HCT116 (cell line): ENCODE measurements at regions not wholly inside any gene's neighbourhood (a gene's known extent, or its start where the extent isn't known, plus 50 kb on each side); places are given as distances from the start of the nearest gene placed in this dataset.

ENCODE experiments used
- CEBPB ChIP-seq: IDR thresholded peaks from 2 replicates; pipeline ENCODE4 v1.6.1; 2012; ENCODE audit warnings: low read depth
- EZH2 ChIP-seq: fragments of 200-600 bp; sonication (generic); IDR thresholded peaks from 2 replicates; pipeline ENCODE4 v1.6.1; 2017; ENCODE audit warnings: antibody characterized with exemption, mixed run types
- EZH2phosphoT487 ChIP-seq: fragments of 200-600 bp; IDR thresholded peaks from 2 replicates; pipeline ENCODE4 v1.6.1; 2018; ENCODE audit warnings: antibody characterized with exemption, borderline replicate concordance
- FOSL1 ChIP-seq: IDR thresholded peaks from 2 replicates; pipeline ENCODE4 v1.6.1; 2012; ENCODE audit warnings: low read depth
- JUND ChIP-seq: IDR thresholded peaks from 2 replicates; pipeline ENCODE4 v1.6.1; 2012
- POLR2A ChIP-seq: IDR thresholded peaks from 2 replicates; pipeline ENCODE4 v1.7.0; 2011; ENCODE audit warnings: borderline replicate concordance; ENCODE audit not compliant: insufficient read depth, insufficient read length; ENCODE audit errors: extremely low read depth
- POLR2AphosphoS5 ChIP-seq: IDR thresholded peaks from 2 replicates; pipeline ENCODE4 v1.6.1; 2011; ENCODE audit warnings: mild to moderate bottlenecking, low read depth, low read length, moderate library complexity
- RAD21 ChIP-seq: IDR thresholded peaks from 2 replicates; pipeline ENCODE4 v1.6.1; 2012; ENCODE audit warnings: low read depth, mild to moderate bottlenecking
- SIN3A ChIP-seq: IDR thresholded peaks from 2 replicates; pipeline ENCODE4 v1.6.1; 2012; ENCODE audit warnings: low read depth
- ZNF274 ChIP-seq: fragments of 200-500 bp; sonication (Bioruptor generic); IDR thresholded peaks from 2 replicates; pipeline ENCODE4 v1.6.1; 2014; ENCODE audit warnings: mild to moderate bottlenecking, low read depth, low read length, inconsistent platforms
- TF ChIP-seq, protein P1 (sequence below): IDR thresholded peaks from 2 replicates; pipeline ENCODE4 v1.6.1; 2012; ENCODE audit warnings: low read depth
- TF ChIP-seq, protein P2 (sequence below): IDR thresholded peaks from 2 replicates; pipeline ENCODE4 v1.6.1; 2012
- TF ChIP-seq, protein P3 (sequence below), 3 experiments: fragments of 200-600 bp in 1 of 3; sonication (generic) in 1 of 3; IDR thresholded peaks in 2 of 3; conservative IDR thresholded peaks in 1 of 3; 2 replicates each; pipeline ENCODE4 v1.5.1; 2012 to 2017; ENCODE audit warnings: low read depth in 2 of 3, low read length in 2 of 3, antibody characterized with exemption in 1 of 3, borderline replicate concordance in 1 of 3, control low read depth in 1 of 3, mild to moderate bottlenecking in 1 of 3, mixed read lengths in 1 of 3, mixed run types in 1 of 3, moderate library complexity in 1 of 3; ENCODE audit not compliant: insufficient read depth in 1 of 3
- TF ChIP-seq, protein P4 (sequence below): IDR thresholded peaks from 2 replicates; pipeline ENCODE4 v1.6.1; 2012

DNA sequence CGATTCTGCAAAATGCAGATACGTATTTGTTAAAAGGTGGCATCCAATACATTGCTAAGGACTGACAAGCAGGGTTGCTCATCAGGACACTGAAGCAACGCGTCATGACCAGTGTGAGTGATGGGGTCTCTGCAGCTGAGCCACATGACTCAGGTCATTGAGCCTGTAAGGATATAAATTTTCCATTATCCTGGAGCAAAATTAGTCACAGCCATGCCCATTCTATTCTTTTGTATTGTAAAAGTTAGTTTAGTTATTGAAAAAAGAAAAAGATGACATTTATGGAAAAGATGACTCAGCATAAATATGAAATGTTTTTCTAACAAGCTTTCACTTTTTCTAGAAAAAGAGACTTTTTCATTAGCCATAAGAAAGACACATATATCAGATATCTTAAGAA lies 268.0 kb upstream of the TMEM132C start:
- TF ChIP-seq JUND (no peak), POLR2A (no peak), SIN3A (no peak), FOSL1 (no peak), POLR2AphosphoS5 (no peak), RAD21 (no peak), EZH2phosphoT487 (no peak), ZNF274 (no peak), CEBPB (no peak), EZH2 (no peak)
- TF ChIP-seq, protein P1, sequence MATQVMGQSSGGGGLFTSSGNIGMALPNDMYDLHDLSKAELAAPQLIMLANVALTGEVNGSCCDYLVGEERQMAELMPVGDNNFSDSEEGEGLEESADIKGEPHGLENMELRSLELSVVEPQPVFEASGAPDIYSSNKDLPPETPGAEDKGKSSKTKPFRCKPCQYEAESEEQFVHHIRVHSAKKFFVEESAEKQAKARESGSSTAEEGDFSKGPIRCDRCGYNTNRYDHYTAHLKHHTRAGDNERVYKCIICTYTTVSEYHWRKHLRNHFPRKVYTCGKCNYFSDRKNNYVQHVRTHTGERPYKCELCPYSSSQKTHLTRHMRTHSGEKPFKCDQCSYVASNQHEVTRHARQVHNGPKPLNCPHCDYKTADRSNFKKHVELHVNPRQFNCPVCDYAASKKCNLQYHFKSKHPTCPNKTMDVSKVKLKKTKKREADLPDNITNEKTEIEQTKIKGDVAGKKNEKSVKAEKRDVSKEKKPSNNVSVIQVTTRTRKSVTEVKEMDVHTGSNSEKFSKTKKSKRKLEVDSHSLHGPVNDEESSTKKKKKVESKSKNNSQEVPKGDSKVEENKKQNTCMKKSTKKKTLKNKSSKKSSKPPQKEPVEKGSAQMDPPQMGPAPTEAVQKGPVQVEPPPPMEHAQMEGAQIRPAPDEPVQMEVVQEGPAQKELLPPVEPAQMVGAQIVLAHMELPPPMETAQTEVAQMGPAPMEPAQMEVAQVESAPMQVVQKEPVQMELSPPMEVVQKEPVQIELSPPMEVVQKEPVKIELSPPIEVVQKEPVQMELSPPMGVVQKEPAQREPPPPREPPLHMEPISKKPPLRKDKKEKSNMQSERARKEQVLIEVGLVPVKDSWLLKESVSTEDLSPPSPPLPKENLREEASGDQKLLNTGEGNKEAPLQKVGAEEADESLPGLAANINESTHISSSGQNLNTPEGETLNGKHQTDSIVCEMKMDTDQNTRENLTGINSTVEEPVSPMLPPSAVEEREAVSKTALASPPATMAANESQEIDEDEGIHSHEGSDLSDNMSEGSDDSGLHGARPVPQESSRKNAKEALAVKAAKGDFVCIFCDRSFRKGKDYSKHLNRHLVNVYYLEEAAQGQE: no peak
- TF ChIP-seq, protein P2, sequence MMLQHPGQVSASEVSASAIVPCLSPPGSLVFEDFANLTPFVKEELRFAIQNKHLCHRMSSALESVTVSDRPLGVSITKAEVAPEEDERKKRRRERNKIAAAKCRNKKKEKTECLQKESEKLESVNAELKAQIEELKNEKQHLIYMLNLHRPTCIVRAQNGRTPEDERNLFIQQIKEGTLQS: no peak
- TF ChIP-seq, protein P3, sequence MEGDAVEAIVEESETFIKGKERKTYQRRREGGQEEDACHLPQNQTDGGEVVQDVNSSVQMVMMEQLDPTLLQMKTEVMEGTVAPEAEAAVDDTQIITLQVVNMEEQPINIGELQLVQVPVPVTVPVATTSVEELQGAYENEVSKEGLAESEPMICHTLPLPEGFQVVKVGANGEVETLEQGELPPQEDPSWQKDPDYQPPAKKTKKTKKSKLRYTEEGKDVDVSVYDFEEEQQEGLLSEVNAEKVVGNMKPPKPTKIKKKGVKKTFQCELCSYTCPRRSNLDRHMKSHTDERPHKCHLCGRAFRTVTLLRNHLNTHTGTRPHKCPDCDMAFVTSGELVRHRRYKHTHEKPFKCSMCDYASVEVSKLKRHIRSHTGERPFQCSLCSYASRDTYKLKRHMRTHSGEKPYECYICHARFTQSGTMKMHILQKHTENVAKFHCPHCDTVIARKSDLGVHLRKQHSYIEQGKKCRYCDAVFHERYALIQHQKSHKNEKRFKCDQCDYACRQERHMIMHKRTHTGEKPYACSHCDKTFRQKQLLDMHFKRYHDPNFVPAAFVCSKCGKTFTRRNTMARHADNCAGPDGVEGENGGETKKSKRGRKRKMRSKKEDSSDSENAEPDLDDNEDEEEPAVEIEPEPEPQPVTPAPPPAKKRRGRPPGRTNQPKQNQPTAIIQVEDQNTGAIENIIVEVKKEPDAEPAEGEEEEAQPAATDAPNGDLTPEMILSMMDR (IDR thresholded peaks at IDR 0.05 in 2 of 3, conservative IDR thresholded peaks at IDR 0.05 in 1 of 3; ENCODE audit: borderline replicate concordance in 1 of 3, insufficient read depth in 1 of 3, low read depth in 2 of 3, low read length in 2 of 3): no peak
- TF ChIP-seq, protein P4, sequence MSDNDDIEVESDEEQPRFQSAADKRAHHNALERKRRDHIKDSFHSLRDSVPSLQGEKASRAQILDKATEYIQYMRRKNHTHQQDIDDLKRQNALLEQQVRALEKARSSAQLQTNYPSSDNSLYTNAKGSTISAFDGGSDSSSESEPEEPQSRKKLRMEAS: no peak
